Ovary (tissue), 7 donors: ENCODE measurements at regions not wholly inside any gene's neighbourhood (a gene's known extent, or its start where the extent isn't known, plus 50 kb on each side); places are given as distances from the start of the nearest gene placed in this dataset.
"Not testable (repeated sequence)": the region's sequence is repeated elsewhere in the genome, so short reads cannot be mapped to it uniquely, and the experiment has no call there.

ENCODE experiments used
- DNase-seq, 5 donors: peaks; one replicate each; pipeline ENCODE4 v3.0.0-alpha.2; 2019 to 2020
- H3K27ac ChIP-seq, 2 donors: fragments of 200-600 bp; one replicate each; pipeline versions ENCODE4 v1.5.1 to v1.8.0; 2019 to 2022
- H3K27me3 ChIP-seq: fragments of 200-600 bp; one replicate; pipeline ENCODE4 v1.8.0; 2022
- H3K36me3 ChIP-seq: fragments of 200-600 bp; sonication (generic); one replicate; pipeline ENCODE4 v1.5.1; 2019
- H3K4me1 ChIP-seq: one replicate; pipeline ENCODE4 v1.8.1; 2013; ENCODE audit warnings: mild to moderate bottlenecking, moderate library complexity; ENCODE audit not compliant: insufficient read depth
- H3K4me3 ChIP-seq: fragments of 200-600 bp; sonication (generic); one replicate; pipeline ENCODE4 v1.5.1; 2017
- H3K9me3 ChIP-seq, 2 donors: fragments of 200-600 bp in 1 of 2; sonication (generic) in 1 of 2; one replicate each; pipeline versions ENCODE4 v1.5.1 to v1.8.1; 2013 to 2019; ENCODE audit warnings: mild to moderate bottlenecking in 1 of 2, moderate library complexity in 1 of 2
- CTCF ChIP-seq, 3 donors: fragments of 450-650 bp in 2 of 3; fragments of 200-600 bp in 1 of 3; IDR thresholded peaks; one replicate each; pipeline versions ENCODE4 v1.5.1 to v1.8.0; 2016 to 2022; ENCODE audit warnings: antibody characterized with exemption in 3 of 3, mild to moderate bottlenecking in 1 of 3
- EP300 ChIP-seq: sonication (generic); formaldehyde crosslinking; IDR thresholded peaks from one replicate; pipeline ENCODE4 v1.6.1; 2017; ENCODE audit warnings: antibody characterized with exemption
- POLR2A ChIP-seq: fragments of 450-650 bp; IDR thresholded peaks from one replicate; pipeline ENCODE4 v1.6.1; 2017; ENCODE audit warnings: antibody characterized with exemption, mild to moderate bottlenecking, moderate library complexity
- WGBS, 3 donors: extraction: QIAGEN DNeasy Blood & Tissue Kit in 1 of 3; methylation state at CpG; one replicate each; pipeline versions ENCODE4 v1.1.5 to v1.1.7; 2013 to 2017; 5-methylcytosine and 5-hydroxymethylcytosine counted together
- intact Hi-C, 4 donors: fragments of 100-400 bp; cut with DNase I; formaldehyde crosslinking; loops; one replicate each; pipeline versions ENCODE4 v1.11.0 to v1.15.1; 2022 to 2023
- donor health status: DM: no; HTN: no; CAD: no; lungs with moderate emphysema.
- donor health status: DM: no; HTN: no; CAD: no.
- donor health status: Bipolar disorder and iron deficiency.
- donor health status: DM: no; HTN: no; CAD: no.
- donor health status: DM: yes; HTN: yes; CAD: no.

DNA sequence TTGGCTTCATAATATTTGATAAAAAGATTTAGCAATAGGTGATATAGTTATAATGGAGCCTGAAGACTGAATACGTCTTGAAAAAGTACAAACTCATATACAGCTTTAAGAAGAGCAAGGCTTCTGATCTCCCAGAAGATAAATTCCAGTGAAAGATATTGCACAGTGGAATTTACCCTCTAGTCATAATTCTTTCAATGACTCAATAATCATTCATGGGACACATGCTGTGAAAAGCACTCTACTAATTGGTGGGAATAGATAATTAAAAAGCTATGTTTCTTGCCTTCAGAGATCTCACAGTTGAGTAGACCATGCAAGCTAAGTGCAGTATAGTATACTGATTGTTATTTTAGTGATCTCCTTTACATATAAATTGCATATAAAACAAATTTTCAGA, 538.6 kb upstream of the CYLC2 start:
- intact Hi-C loops = no loop called here
- H3K4me3 ChIP-seq = no peak overlapping the region
- no peak for DNase-seq
- WGBS, 3 donors = 67 to 82% (median 73%) methylated on average over 1 of the region's 1 CpG
- no peak overlapping the region for H3K27ac ChIP-seq
- TF ChIP-seq POLR2A (no peak), CTCF (IDR thresholded peaks at IDR 0.05) (no peak), EP300 (no peak)
- peaks cover 3% of the 10 kb centered on the region for H3K27me3 ChIP-seq
- no peaks in the 10 kb centered on the region for H3K4me1 ChIP-seq
- H3K36me3 ChIP-seq = no peaks in the 10 kb centered on the region
- no peaks in the 10 kb centered on the region for H3K9me3 ChIP-seq

GRCh38 chr9:102445906-102446305, 549.2 kb upstream of the CYLC2 start:
- H3K27ac ChIP-seq = no peak overlapping the region
- no peaks in the 10 kb centered on the region for H3K27me3 ChIP-seq
- TF ChIP-seq EP300 (no peak), CTCF (IDR thresholded peaks at IDR 0.05) (no peak), POLR2A (no peak)
- H3K9me3 ChIP-seq = no peaks in the 10 kb centered on the region
- H3K4me1 ChIP-seq = no peaks in the 10 kb centered on the region
- no peak overlapping the region for H3K4me3 ChIP-seq
- 32 to 44% (median 43%) methylated on average over 1 of the region's 1 CpG for WGBS, 3 donors
- DNase-seq = no peak
- intact Hi-C loops = no loop called here
- no peaks in the 10 kb centered on the region for H3K36me3 ChIP-seq

DNA sequence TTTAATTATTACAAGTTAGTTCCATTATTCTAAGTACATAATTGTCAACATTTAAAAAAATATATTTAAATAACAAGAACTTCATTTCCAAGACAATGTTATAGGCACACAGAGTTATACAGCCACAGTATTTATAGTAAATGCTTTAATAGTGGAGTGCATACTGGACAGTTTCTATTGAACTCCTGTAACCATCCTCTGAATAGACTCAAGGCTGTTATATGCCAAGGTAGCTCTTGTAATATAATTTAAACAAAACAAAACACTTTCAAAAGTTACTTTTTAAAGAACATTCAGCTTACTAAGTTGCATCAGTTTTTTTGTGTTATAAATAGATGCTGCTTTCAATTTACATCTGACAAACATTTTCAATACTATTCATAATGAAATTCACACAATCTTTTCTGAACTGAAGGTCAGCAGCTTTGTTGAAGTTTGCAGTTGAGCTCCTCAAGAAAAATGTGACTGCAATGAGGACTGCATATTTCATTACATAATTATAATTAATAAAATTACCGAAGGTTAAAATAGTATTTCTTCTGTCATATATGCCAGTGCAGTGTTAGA, 549.9 kb upstream of the CYLC2 start:
- TF ChIP-seq POLR2A (no peak), CTCF (IDR thresholded peaks at IDR 0.05) (no peak), EP300 (no peak)
- Histone ChIP-seq H3K4me1 (no peaks in the 10 kb centered on the region), H3K27ac (no peak overlapping the region), H3K4me3 (no peak overlapping the region), H3K27me3 (no peaks in the 10 kb centered on the region), H3K36me3 (no peaks in the 10 kb centered on the region), H3K9me3 (no peaks in the 10 kb centered on the region)
- 76 to 90% (median 83%) methylated on average over 1 of the region's 1 CpG for WGBS, 3 donors
- DNase-seq = no peak
- intact Hi-C loops = no loop called here

GRCh38 chr9:102439583-102439982, 555.5 kb upstream of the CYLC2 start:
- no peak overlapping the region for H3K27ac ChIP-seq
- no peak for DNase-seq
- TF ChIP-seq POLR2A (no peak), CTCF (IDR thresholded peaks at IDR 0.05) (no peak), EP300 (no peak)
- no peak overlapping the region for H3K4me3 ChIP-seq
- H3K4me1 ChIP-seq = no peaks in the 10 kb centered on the region
- no peaks in the 10 kb centered on the region for H3K9me3 ChIP-seq
- intact Hi-C loops = no loop called here
- H3K36me3 ChIP-seq = no peaks in the 10 kb centered on the region
- no peaks in the 10 kb centered on the region for H3K27me3 ChIP-seq

DNA sequence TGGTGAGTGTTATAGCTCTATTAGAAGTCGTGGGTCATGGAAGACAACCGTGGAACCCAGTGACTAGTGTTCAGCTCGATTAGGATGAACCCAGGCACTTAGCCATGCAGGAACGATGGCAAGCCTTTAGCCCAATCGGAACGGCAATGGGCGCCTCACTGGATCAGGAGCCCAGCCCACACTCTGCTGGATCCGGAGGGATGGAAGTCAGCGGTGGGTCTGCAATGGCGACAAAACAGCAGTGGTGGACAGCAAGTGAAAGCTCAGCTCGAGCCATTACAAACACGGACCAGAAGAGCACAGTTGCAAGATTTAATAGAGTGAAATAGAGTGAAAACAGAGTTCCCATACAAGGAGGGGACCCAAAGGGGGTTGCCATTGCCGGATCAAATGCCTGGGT, 558.5 kb upstream of the CYLC2 start:
- H3K4me1 ChIP-seq, intact Hi-C loops, H3K27ac ChIP-seq, H3K4me3 ChIP-seq, H3K9me3 ChIP-seq, H3K27me3 ChIP-seq, DNase-seq, H3K36me3 ChIP-seq: not testable (repeated sequence)
- 89 to 94% (median 93%) methylated on average over 13 of the region's 13 CpGs for WGBS, 3 donors
